Endodermal cell (in vitro differentiated cells): ENCODE measurements at regions not wholly inside any gene's neighbourhood (a gene's known extent, or its start where the extent isn't known, plus 50 kb on each side); places are given as distances from the start of the nearest gene placed in this dataset.

ENCODE experiments used
- DNase-seq: peaks from one replicate; pipeline ENCODE4 v3.0.0-alpha.2; 2017
- H3K27ac ChIP-seq: 2 replicates; pipeline ENCODE4 v1.5.1; 2013; ENCODE audit warnings: mild to moderate bottlenecking, low read depth, low read length, moderate library complexity
- H3K27me3 ChIP-seq: 2 replicates; pipeline ENCODE4 v1.6.1; 2013; ENCODE audit warnings: mild to moderate bottlenecking, low read length, moderate library complexity; ENCODE audit not compliant: insufficient read depth, control insufficient read depth, poor library complexity, severe bottlenecking
- H3K36me3 ChIP-seq: 2 replicates; pipeline ENCODE4 v1.7.0; 2013; ENCODE audit warnings: mild to moderate bottlenecking, low read length, moderate library complexity; ENCODE audit not compliant: control insufficient read depth, insufficient read depth
- H3K4me1 ChIP-seq: one replicate; pipeline ENCODE4 v1.7.0; 2013; ENCODE audit warnings: low read length; ENCODE audit not compliant: control insufficient read depth, insufficient read depth
- H3K4me3 ChIP-seq: 2 replicates; pipeline ENCODE4 v1.5.1; 2013; ENCODE audit warnings: mild to moderate bottlenecking, low read length, moderate library complexity
- H3K9ac ChIP-seq: 2 replicates; pipeline ENCODE4 v1.6.1; 2013; ENCODE audit warnings: mild to moderate bottlenecking, low read length, moderate library complexity; ENCODE audit not compliant: poor library complexity, severe bottlenecking; ENCODE audit errors: extremely low read depth
- H3K9me3 ChIP-seq: 2 replicates; pipeline ENCODE4 v1.6.1; 2013; ENCODE audit warnings: mild to moderate bottlenecking, low read length, moderate library complexity; ENCODE audit not compliant: control insufficient read depth
- H3K27ac Mint-ChIP-seq: 2 replicates; pipeline ENCODE4 v1.8.0; 2020; ENCODE audit warnings: mixed read lengths
- H3K27me3 Mint-ChIP-seq: 2 replicates; pipeline ENCODE4 v1.8.0; 2021; ENCODE audit warnings: mild to moderate bottlenecking, mixed read lengths; ENCODE audit not compliant: insufficient read depth
- H3K36me3 Mint-ChIP-seq: 2 replicates; pipeline ENCODE4 v1.8.0; 2020; ENCODE audit warnings: low read depth, mixed read lengths
- H3K4me1 Mint-ChIP-seq: 2 replicates; pipeline ENCODE4 v1.8.0; 2020; ENCODE audit warnings: mixed read lengths
- H3K4me3 Mint-ChIP-seq: 2 replicates; pipeline ENCODE4 v1.8.0; 2020; ENCODE audit warnings: mild to moderate bottlenecking, moderate library complexity, mixed read lengths
- H3K9me3 Mint-ChIP-seq: 2 replicates; pipeline ENCODE4 v1.8.0; 2020; ENCODE audit warnings: mild to moderate bottlenecking, mixed read lengths
- CTCF ChIP-seq: fragments of 200-600 bp; sonication (generic); conservative IDR thresholded peaks from 2 replicates; pipeline ENCODE4 v1.5.0; 2021; ENCODE audit warnings: antibody characterized with exemption, mild to moderate bottlenecking
- WGBS, 2 experiments: methylation state at CpG; one replicate each; pipeline versions ENCODE4 v1.1.5 to v1.1.7; 2013; ENCODE audit warnings: missing lambda C conversion rate in 2 of 2, mixed read lengths in 1 of 2; ENCODE audit not compliant: insufficient coverage in 1 of 2, insufficient read length in 1 of 2; 5-methylcytosine and 5-hydroxymethylcytosine counted together

- no peak overlapping the region for H3K9ac ChIP-seq
- TF ChIP-seq CTCF: no peak
- H3K27ac ChIP-seq: no peak overlapping the region
- Mint-ChIP-seq H3K9me3 (no peaks in the 10 kb centered on the region), H3K4me1 (peaks cover 16% of the 10 kb centered on the region), H3K4me3 (no peak overlapping the region), H3K36me3 (no peaks in the 10 kb centered on the region), H3K27me3 (peaks cover 21% of the 10 kb centered on the region), H3K27ac (no peak overlapping the region)
- H3K4me1 ChIP-seq: peaks cover 4% of the 10 kb centered on the region
- no peaks in the 10 kb centered on the region for H3K27me3 ChIP-seq
- H3K36me3 ChIP-seq: no peaks in the 10 kb centered on the region
- no peaks in the 10 kb centered on the region for H3K9me3 ChIP-seq
- WGBS, 2 experiments: 85 to 87% methylated on average over 21 to 27 of the region's 27 CpGs
- no peak overlapping the region for H3K4me3 ChIP-seq
- no peak for DNase-seq
These were observed 380.7 kb downstream of the MN1 start for GRCh38 chr22:27420817-27421361.

GRCh38 chr22:27422442-27422841 lies 379.1 kb downstream of the MN1 start:
- DNase-seq: no peak
- peaks cover 23% of the 10 kb centered on the region for H3K27me3 Mint-ChIP-seq
- peaks cover 2% of the 10 kb centered on the region for H3K9me3 ChIP-seq

GRCh38 chr22:27424319-27424718 lies 377.2 kb downstream of the MN1 start:
- H3K27me3 Mint-ChIP-seq: peaks cover 41% of the 10 kb centered on the region
- Histone ChIP-seq H3K9ac (no peak overlapping the region), H3K4me1 (no peaks in the 10 kb centered on the region), H3K27me3 (no peaks in the 10 kb centered on the region), H3K9me3 (peaks cover 5% of the 10 kb centered on the region), H3K36me3 (no peaks in the 10 kb centered on the region), H3K4me3 (no peak overlapping the region), H3K27ac (no peak overlapping the region)
- no peaks in the 10 kb centered on the region for H3K36me3 Mint-ChIP-seq
- peaks cover 10% of the 10 kb centered on the region for H3K9me3 Mint-ChIP-seq
- no peaks in the 10 kb centered on the region for H3K4me1 Mint-ChIP-seq
- H3K27ac Mint-ChIP-seq: no peak overlapping the region
- no peak for TF ChIP-seq CTCF
- no peak overlapping the region for H3K4me3 Mint-ChIP-seq
- DNase-seq: no peak

More at GRCh38 chr22:27422442-27422841, 379.1 kb downstream of the MN1 start:
- Mint-ChIP-seq H3K36me3 (no peaks in the 10 kb centered on the region), H3K9me3 (peaks cover 2% of the 10 kb centered on the region), H3K27ac (no peak overlapping the region), H3K4me1 (peaks cover 3% of the 10 kb centered on the region), H3K4me3 (no peak overlapping the region)
- H3K4me1 ChIP-seq: no peaks in the 10 kb centered on the region
- H3K9ac ChIP-seq: no peak overlapping the region
- no peaks in the 10 kb centered on the region for H3K36me3 ChIP-seq
- H3K27me3 ChIP-seq: no peaks in the 10 kb centered on the region
- no peak for TF ChIP-seq CTCF
- no peak overlapping the region for H3K4me3 ChIP-seq
- no peak overlapping the region for H3K27ac ChIP-seq
